ENCODE measurements at regions not wholly inside any gene's neighbourhood (a gene's known extent, or its start where the extent isn't known, plus 50 kb on each side); places are given as distances from the start of the nearest gene placed in this dataset.

GRCh38 chr21:41667136-41667535 is 99.7 kb downstream of the RIPK4 start:
- Histone ChIP-seq H3K4me3 (ENCODE audit: low read depth, low read length) (no peak overlapping the region), H3K9me3 (ENCODE audit: control insufficient read depth, low read length) (no peaks in the 10 kb centered on the region), H2AFZ (no peak overlapping the region), H3K27me3 (ENCODE audit: control insufficient read depth, insufficient read depth, low read length) (no peaks in the 10 kb centered on the region), H3K4me1 (no peaks in the 10 kb centered on the region), H3K36me3 (ENCODE audit: control insufficient read depth, insufficient read depth, low read length) (no peaks in the 10 kb centered on the region), H3K27ac (no peak overlapping the region), H3K4me2 (ENCODE audit: low read length) (no peak overlapping the region), H3K79me2 (no peaks in the 10 kb centered on the region), H3K9ac (no peak overlapping the region)
- no peak for TF ChIP-seq CTCF (IDR thresholded peaks at IDR 0.05)

- Histone ChIP-seq H3K27ac (no peak overlapping the region), H3K9me3 (ENCODE audit: control insufficient read depth, low read length) (no peaks in the 10 kb centered on the region), H3K4me2 (ENCODE audit: low read length) (no peak overlapping the region), H3K27me3 (ENCODE audit: control insufficient read depth, insufficient read depth, low read length) (no peaks in the 10 kb centered on the region), H2AFZ (no peak overlapping the region), H3K4me3 (ENCODE audit: low read depth, low read length) (no peak overlapping the region), H3K9ac (no peak overlapping the region), H3K4me1 (no peaks in the 10 kb centered on the region), H3K36me3 (ENCODE audit: control insufficient read depth, insufficient read depth, low read length) (no peaks in the 10 kb centered on the region), H3K79me2 (no peaks in the 10 kb centered on the region)
- TF ChIP-seq CTCF (IDR thresholded peaks at IDR 0.05), result no peak
Measured at GRCh38 chr21:41666641-41667081, 100.2 kb downstream of the RIPK4 start.

- no peak for TF ChIP-seq CTCF (IDR thresholded peaks at IDR 0.05)
- Histone ChIP-seq H3K4me2 (ENCODE audit: low read length) (no peak overlapping the region), H3K27ac (no peak overlapping the region)
Measured at GRCh38 chr21:41665766-41666595, 100.9 kb downstream of the RIPK4 start.

GRCh38 chr21:41664881-41665765 is 101.7 kb downstream of the RIPK4 start:
- no peak overlapping the region for H3K4me2 ChIP-seq (ENCODE audit: low read length)
- H3K27me3 ChIP-seq (ENCODE audit: control insufficient read depth, insufficient read depth, low read length), result no peaks in the 10 kb centered on the region
- no peak for TF ChIP-seq CTCF (IDR thresholded peaks at IDR 0.05)
- no peaks in the 10 kb centered on the region for H3K4me1 ChIP-seq
- no peak overlapping the region for H3K27ac ChIP-seq
- no peak overlapping the region for H3K9ac ChIP-seq
- H3K36me3 ChIP-seq (ENCODE audit: control insufficient read depth, insufficient read depth, low read length), result no peaks in the 10 kb centered on the region
- H2AFZ ChIP-seq, result no peak overlapping the region
- H3K79me2 ChIP-seq, result no peaks in the 10 kb centered on the region
- H3K9me3 ChIP-seq (ENCODE audit: control insufficient read depth, low read length), result no peaks in the 10 kb centered on the region
- H3K4me3 ChIP-seq (ENCODE audit: low read depth, low read length), result no peak overlapping the region

More at GRCh38 chr21:41665766-41666595, 100.9 kb downstream of the RIPK4 start:
- Histone ChIP-seq H3K9ac (no peak overlapping the region), H3K4me1 (no peaks in the 10 kb centered on the region), H3K4me3 (ENCODE audit: low read depth, low read length) (no peak overlapping the region), H2AFZ (no peak overlapping the region), H3K36me3 (ENCODE audit: control insufficient read depth, insufficient read depth, low read length) (no peaks in the 10 kb centered on the region), H3K27me3 (ENCODE audit: control insufficient read depth, insufficient read depth, low read length) (no peaks in the 10 kb centered on the region), H3K9me3 (ENCODE audit: control insufficient read depth, low read length) (no peaks in the 10 kb centered on the region), H3K79me2 (no peaks in the 10 kb centered on the region)

Measured in parathyroid adenoma (tissue), 2 donors.